WTC11 (cell line): ENCODE measurements at regions not wholly inside any gene's neighbourhood (a gene's known extent, or its start where the extent isn't known, plus 50 kb on each side); places are given as distances from the start of the nearest gene placed in this dataset.

Source experiments
- ATAC-seq: fragments of 200-7000 bp; cut with Tn5 transposase; 2 replicates; pipeline ENCODE4 v1.10.0; 2021; ENCODE audit warnings: mild to moderate bottlenecking, moderate library complexity
- CTCF ChIA-PET: fragments of 300-600 bp; sonication (Branson Sonifier 250); formaldehyde crosslinking; loops from one replicate; lab custom pipeline; 2021; ENCODE audit warnings: antibody characterized with exemption; lab: Charles Lee
- POLR2A ChIA-PET: fragments of 350-600 bp; sonication (Branson Sonifier 250); formaldehyde crosslinking; loops from one replicate; lab custom pipeline; 2021; ENCODE audit warnings: antibody characterized with exemption; lab: Charles Lee
- DNase-seq: peaks from one replicate; pipeline ENCODE4 v3.0.0; 2021; ENCODE audit warnings: low spot score
- H3K27ac Mint-ChIP-seq: 2 replicates; pipeline ENCODE4 v1.8.0; 2021; ENCODE audit warnings: mixed read lengths
- H3K27me3 Mint-ChIP-seq: 2 replicates; pipeline ENCODE4 v1.8.0; 2021; ENCODE audit warnings: low read depth, mild to moderate bottlenecking, moderate library complexity, mixed read lengths
- H3K36me3 Mint-ChIP-seq: 2 replicates; pipeline ENCODE4 v1.8.0; 2021; ENCODE audit warnings: mixed read lengths
- H3K4me1 Mint-ChIP-seq: 2 replicates; pipeline ENCODE4 v1.8.0; 2022; ENCODE audit warnings: mixed read lengths
- H3K4me3 Mint-ChIP-seq: 2 replicates; pipeline ENCODE4 v1.8.0; 2021; ENCODE audit warnings: mild to moderate bottlenecking, moderate library complexity, mixed read lengths
- H3K9me3 Mint-ChIP-seq: 2 replicates; pipeline ENCODE4 v1.8.0; 2021; ENCODE audit warnings: mixed read lengths
- CREB1 ChIP-seq: sonication (generic); formaldehyde crosslinking; IDR thresholded peaks from 2 replicates; pipeline ENCODE4 v1.8.0; 2023; ENCODE audit warnings: mild to moderate bottlenecking, missing genetic modification reagents
- GRHL2 ChIP-seq: fragments of 250-450 bp; sonication (Bioruptor Pico); IDR thresholded peaks from 2 replicates; pipeline ENCODE4 v1.8.0; 2022; ENCODE audit warnings: mild to moderate bottlenecking, moderate library complexity; ENCODE audit not compliant: insufficient replicate concordance, severe bottlenecking
- HMGA2 ChIP-seq: fragments of 250-450 bp; sonication (Bioruptor Pico); IDR thresholded peaks from 2 replicates; pipeline ENCODE4 v1.4.0; 2021; ENCODE audit warnings: mild to moderate bottlenecking, moderate library complexity
- IRF2 ChIP-seq: sonication (generic); formaldehyde crosslinking; IDR thresholded peaks from 2 replicates; pipeline ENCODE4 v1.8.0; 2022; ENCODE audit warnings: low read depth, missing genetic modification reagents, borderline replicate concordance
- JUN ChIP-seq: sonication (generic); formaldehyde crosslinking; IDR thresholded peaks from 2 replicates; pipeline ENCODE4 v1.8.0; 2023; ENCODE audit warnings: mild to moderate bottlenecking, missing genetic modification reagents
- MXD4 ChIP-seq: fragments of 250-450 bp; sonication (Bioruptor Pico); IDR thresholded peaks from 2 replicates; pipeline ENCODE4 v1.8.0; 2021; ENCODE audit warnings: mild to moderate bottlenecking, moderate library complexity, borderline replicate concordance
- NFYB ChIP-seq: sonication (generic); formaldehyde crosslinking; conservative IDR thresholded peaks from 2 replicates; pipeline ENCODE4 v1.8.0; 2022; ENCODE audit warnings: low read depth, missing genetic modification reagents
- NR2C2 ChIP-seq: sonication (generic); formaldehyde crosslinking; IDR thresholded peaks from 2 replicates; pipeline ENCODE4 v1.8.0; 2022; ENCODE audit warnings: mild to moderate bottlenecking, missing genetic modification reagents
- NR3C1 ChIP-seq: sonication (generic); formaldehyde crosslinking; conservative IDR thresholded peaks from 2 replicates; pipeline ENCODE4 v1.8.1; 2023; ENCODE audit warnings: low read depth, mild to moderate bottlenecking, missing genetic modification reagents
- RELA ChIP-seq: sonication (generic); formaldehyde crosslinking; IDR thresholded peaks from 2 replicates; pipeline ENCODE4 v1.8.1; 2022; ENCODE audit warnings: missing genetic modification reagents, mild to moderate bottlenecking, borderline replicate concordance
- SOX15 ChIP-seq: fragments of 250-450 bp; sonication (Bioruptor Pico); IDR thresholded peaks from 2 replicates; pipeline ENCODE4 v1.9.0; 2021; ENCODE audit warnings: mild to moderate bottlenecking
- ZNF121 ChIP-seq: sonication (generic); formaldehyde crosslinking; IDR thresholded peaks from 2 replicates; pipeline ENCODE4 v1.8.0; 2023; ENCODE audit warnings: missing genetic modification reagents
- TF ChIP-seq, protein P1 (sequence below): sonication (generic); formaldehyde crosslinking; IDR thresholded peaks from 2 replicates; pipeline ENCODE4 v1.8.0; 2022; ENCODE audit warnings: missing genetic modification reagents
- TF ChIP-seq, protein P2 (sequence below): sonication (generic); formaldehyde crosslinking; IDR thresholded peaks from 2 replicates; pipeline ENCODE4 v1.8.1; 2022; ENCODE audit warnings: low read depth, mild to moderate bottlenecking, moderate library complexity, missing genetic modification reagents, borderline replicate concordance
- TF ChIP-seq, protein P3 (sequence below): sonication (generic); formaldehyde crosslinking; IDR thresholded peaks from 2 replicates; pipeline ENCODE4 v1.8.1; 2023; ENCODE audit warnings: mild to moderate bottlenecking, missing genetic modification reagents
- TF ChIP-seq, protein P4 (sequence below): fragments of 250-450 bp; sonication (Bioruptor Pico); IDR thresholded peaks from 2 replicates; pipeline ENCODE4 v1.9.0; 2021; ENCODE audit warnings: mild to moderate bottlenecking
- TF ChIP-seq, protein P5 (sequence below): fragments of 200-600 bp; IDR thresholded peaks from 2 replicates; pipeline ENCODE4 v1.8.0; 2022; ENCODE audit warnings: antibody characterized with exemption
- TF ChIP-seq, protein P6 (sequence below): sonication (generic); formaldehyde crosslinking; IDR thresholded peaks from 2 replicates; pipeline ENCODE4 v1.8.1; 2022; ENCODE audit warnings: mild to moderate bottlenecking, moderate library complexity, missing genetic modification reagents
- TF ChIP-seq, protein P7 (sequence below): sonication (generic); formaldehyde crosslinking; IDR thresholded peaks from 2 replicates; pipeline ENCODE4 v1.8.0; 2023; ENCODE audit warnings: missing genetic modification reagents, mild to moderate bottlenecking, borderline replicate concordance
- TF ChIP-seq, protein P8 (sequence below): fragments of 250-450 bp; sonication (Bioruptor Pico); IDR thresholded peaks from 2 replicates; pipeline ENCODE4 v1.9.0; 2021; ENCODE audit warnings: mild to moderate bottlenecking, borderline replicate concordance

DNA sequence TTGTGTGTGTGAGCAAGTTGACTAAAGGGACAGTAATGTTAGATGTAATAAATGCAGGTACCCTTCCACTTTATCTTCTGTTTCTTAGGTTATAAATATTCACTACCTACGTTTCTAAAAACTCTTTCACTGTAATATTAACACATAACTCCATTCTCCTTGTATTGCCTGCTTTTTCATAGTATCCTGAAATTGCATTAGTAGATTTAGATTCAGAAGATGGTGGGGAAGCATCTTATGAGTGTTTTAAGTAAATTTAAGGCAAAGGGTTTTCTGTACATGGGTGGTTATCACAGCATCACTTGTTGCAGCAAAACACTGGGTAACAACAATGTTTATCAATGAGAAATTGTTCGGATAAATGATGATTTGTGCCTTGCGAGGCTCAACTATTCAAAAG, 115.2 kb upstream of the VPREB1 start:
- CTCF ChIA-PET = no interaction called here
- no peak for TF ChIP-seq NR2C2 (CRISPR knock-in tag)
- no peak for TF ChIP-seq NFYB (CRISPR knock-in tag)
- no peak for TF ChIP-seq CREB1 (CRISPR knock-in tag)
- no peak for TF ChIP-seq ZNF121
- TF ChIP-seq, protein P1, sequence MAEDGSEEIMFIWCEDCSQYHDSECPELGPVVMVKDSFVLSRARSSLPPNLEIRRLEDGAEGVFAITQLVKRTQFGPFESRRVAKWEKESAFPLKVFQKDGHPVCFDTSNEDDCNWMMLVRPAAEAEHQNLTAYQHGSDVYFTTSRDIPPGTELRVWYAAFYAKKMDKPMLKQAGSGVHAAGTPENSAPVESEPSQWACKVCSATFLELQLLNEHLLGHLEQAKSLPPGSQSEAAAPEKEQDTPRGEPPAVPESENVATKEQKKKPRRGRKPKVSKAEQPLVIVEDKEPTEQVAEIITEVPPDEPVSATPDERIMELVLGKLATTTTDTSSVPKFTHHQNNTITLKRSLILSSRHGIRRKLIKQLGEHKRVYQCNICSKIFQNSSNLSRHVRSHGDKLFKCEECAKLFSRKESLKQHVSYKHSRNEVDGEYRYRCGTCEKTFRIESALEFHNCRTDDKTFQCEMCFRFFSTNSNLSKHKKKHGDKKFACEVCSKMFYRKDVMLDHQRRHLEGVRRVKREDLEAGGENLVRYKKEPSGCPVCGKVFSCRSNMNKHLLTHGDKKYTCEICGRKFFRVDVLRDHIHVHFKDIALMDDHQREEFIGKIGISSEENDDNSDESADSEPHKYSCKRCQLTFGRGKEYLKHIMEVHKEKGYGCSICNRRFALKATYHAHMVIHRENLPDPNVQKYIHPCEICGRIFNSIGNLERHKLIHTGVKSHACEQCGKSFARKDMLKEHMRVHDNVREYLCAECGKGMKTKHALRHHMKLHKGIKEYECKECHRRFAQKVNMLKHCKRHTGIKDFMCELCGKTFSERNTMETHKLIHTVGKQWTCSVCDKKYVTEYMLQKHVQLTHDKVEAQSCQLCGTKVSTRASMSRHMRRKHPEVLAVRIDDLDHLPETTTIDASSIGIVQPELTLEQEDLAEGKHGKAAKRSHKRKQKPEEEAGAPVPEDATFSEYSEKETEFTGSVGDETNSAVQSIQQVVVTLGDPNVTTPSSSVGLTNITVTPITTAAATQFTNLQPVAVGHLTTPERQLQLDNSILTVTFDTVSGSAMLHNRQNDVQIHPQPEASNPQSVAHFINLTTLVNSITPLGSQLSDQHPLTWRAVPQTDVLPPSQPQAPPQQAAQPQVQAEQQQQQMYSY (CRISPR knock-in tag) = no peak
- no peak for TF ChIP-seq SOX15 (CRISPR knock-in tag)
- TF ChIP-seq RELA (CRISPR knock-in tag) = no peak
- no peak for TF ChIP-seq JUN (CRISPR knock-in tag)
- TF ChIP-seq, protein P2, sequence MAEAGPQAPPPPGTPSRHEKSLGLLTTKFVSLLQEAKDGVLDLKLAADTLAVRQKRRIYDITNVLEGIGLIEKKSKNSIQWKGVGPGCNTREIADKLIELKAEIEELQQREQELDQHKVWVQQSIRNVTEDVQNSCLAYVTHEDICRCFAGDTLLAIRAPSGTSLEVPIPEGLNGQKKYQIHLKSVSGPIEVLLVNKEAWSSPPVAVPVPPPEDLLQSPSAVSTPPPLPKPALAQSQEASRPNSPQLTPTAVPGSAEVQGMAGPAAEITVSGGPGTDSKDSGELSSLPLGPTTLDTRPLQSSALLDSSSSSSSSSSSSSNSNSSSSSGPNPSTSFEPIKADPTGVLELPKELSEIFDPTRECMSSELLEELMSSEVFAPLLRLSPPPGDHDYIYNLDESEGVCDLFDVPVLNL (CRISPR knock-in tag) = no peak
- TF ChIP-seq, protein P3, sequence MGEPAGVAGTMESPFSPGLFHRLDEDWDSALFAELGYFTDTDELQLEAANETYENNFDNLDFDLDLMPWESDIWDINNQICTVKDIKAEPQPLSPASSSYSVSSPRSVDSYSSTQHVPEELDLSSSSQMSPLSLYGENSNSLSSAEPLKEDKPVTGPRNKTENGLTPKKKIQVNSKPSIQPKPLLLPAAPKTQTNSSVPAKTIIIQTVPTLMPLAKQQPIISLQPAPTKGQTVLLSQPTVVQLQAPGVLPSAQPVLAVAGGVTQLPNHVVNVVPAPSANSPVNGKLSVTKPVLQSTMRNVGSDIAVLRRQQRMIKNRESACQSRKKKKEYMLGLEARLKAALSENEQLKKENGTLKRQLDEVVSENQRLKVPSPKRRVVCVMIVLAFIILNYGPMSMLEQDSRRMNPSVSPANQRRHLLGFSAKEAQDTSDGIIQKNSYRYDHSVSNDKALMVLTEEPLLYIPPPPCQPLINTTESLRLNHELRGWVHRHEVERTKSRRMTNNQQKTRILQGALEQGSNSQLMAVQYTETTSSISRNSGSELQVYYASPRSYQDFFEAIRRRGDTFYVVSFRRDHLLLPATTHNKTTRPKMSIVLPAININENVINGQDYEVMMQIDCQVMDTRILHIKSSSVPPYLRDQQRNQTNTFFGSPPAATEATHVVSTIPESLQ (CRISPR knock-in tag) = no peak
- TF ChIP-seq, protein P4, sequence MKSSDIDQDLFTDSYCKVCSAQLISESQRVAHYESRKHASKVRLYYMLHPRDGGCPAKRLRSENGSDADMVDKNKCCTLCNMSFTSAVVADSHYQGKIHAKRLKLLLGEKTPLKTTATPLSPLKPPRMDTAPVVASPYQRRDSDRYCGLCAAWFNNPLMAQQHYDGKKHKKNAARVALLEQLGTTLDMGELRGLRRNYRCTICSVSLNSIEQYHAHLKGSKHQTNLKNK (CRISPR knock-in tag) = no peak
- TF ChIP-seq, protein P5, sequence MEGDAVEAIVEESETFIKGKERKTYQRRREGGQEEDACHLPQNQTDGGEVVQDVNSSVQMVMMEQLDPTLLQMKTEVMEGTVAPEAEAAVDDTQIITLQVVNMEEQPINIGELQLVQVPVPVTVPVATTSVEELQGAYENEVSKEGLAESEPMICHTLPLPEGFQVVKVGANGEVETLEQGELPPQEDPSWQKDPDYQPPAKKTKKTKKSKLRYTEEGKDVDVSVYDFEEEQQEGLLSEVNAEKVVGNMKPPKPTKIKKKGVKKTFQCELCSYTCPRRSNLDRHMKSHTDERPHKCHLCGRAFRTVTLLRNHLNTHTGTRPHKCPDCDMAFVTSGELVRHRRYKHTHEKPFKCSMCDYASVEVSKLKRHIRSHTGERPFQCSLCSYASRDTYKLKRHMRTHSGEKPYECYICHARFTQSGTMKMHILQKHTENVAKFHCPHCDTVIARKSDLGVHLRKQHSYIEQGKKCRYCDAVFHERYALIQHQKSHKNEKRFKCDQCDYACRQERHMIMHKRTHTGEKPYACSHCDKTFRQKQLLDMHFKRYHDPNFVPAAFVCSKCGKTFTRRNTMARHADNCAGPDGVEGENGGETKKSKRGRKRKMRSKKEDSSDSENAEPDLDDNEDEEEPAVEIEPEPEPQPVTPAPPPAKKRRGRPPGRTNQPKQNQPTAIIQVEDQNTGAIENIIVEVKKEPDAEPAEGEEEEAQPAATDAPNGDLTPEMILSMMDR = no peak
- no peak for TF ChIP-seq HMGA2 (CRISPR knock-in tag)
- TF ChIP-seq, protein P6, sequence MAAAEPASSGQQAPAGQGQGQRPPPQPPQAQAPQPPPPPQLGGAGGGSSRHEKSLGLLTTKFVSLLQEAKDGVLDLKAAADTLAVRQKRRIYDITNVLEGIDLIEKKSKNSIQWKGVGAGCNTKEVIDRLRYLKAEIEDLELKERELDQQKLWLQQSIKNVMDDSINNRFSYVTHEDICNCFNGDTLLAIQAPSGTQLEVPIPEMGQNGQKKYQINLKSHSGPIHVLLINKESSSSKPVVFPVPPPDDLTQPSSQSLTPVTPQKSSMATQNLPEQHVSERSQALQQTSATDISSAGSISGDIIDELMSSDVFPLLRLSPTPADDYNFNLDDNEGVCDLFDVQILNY = no peak
- TF ChIP-seq, protein P7, sequence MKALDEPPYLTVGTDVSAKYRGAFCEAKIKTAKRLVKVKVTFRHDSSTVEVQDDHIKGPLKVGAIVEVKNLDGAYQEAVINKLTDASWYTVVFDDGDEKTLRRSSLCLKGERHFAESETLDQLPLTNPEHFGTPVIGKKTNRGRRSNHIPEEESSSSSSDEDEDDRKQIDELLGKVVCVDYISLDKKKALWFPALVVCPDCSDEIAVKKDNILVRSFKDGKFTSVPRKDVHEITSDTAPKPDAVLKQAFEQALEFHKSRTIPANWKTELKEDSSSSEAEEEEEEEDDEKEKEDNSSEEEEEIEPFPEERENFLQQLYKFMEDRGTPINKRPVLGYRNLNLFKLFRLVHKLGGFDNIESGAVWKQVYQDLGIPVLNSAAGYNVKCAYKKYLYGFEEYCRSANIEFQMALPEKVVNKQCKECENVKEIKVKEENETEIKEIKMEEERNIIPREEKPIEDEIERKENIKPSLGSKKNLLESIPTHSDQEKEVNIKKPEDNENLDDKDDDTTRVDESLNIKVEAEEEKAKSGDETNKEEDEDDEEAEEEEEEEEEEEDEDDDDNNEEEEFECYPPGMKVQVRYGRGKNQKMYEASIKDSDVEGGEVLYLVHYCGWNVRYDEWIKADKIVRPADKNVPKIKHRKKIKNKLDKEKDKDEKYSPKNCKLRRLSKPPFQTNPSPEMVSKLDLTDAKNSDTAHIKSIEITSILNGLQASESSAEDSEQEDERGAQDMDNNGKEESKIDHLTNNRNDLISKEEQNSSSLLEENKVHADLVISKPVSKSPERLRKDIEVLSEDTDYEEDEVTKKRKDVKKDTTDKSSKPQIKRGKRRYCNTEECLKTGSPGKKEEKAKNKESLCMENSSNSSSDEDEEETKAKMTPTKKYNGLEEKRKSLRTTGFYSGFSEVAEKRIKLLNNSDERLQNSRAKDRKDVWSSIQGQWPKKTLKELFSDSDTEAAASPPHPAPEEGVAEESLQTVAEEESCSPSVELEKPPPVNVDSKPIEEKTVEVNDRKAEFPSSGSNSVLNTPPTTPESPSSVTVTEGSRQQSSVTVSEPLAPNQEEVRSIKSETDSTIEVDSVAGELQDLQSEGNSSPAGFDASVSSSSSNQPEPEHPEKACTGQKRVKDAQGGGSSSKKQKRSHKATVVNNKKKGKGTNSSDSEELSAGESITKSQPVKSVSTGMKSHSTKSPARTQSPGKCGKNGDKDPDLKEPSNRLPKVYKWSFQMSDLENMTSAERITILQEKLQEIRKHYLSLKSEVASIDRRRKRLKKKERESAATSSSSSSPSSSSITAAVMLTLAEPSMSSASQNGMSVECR (CRISPR knock-in tag) = no peak
- TF ChIP-seq GRHL2 = no peak
- TF ChIP-seq MXD4 (CRISPR knock-in tag) = no peak
- no peak for TF ChIP-seq IRF2
- TF ChIP-seq NR3C1 = no peak
- TF ChIP-seq, protein P8, sequence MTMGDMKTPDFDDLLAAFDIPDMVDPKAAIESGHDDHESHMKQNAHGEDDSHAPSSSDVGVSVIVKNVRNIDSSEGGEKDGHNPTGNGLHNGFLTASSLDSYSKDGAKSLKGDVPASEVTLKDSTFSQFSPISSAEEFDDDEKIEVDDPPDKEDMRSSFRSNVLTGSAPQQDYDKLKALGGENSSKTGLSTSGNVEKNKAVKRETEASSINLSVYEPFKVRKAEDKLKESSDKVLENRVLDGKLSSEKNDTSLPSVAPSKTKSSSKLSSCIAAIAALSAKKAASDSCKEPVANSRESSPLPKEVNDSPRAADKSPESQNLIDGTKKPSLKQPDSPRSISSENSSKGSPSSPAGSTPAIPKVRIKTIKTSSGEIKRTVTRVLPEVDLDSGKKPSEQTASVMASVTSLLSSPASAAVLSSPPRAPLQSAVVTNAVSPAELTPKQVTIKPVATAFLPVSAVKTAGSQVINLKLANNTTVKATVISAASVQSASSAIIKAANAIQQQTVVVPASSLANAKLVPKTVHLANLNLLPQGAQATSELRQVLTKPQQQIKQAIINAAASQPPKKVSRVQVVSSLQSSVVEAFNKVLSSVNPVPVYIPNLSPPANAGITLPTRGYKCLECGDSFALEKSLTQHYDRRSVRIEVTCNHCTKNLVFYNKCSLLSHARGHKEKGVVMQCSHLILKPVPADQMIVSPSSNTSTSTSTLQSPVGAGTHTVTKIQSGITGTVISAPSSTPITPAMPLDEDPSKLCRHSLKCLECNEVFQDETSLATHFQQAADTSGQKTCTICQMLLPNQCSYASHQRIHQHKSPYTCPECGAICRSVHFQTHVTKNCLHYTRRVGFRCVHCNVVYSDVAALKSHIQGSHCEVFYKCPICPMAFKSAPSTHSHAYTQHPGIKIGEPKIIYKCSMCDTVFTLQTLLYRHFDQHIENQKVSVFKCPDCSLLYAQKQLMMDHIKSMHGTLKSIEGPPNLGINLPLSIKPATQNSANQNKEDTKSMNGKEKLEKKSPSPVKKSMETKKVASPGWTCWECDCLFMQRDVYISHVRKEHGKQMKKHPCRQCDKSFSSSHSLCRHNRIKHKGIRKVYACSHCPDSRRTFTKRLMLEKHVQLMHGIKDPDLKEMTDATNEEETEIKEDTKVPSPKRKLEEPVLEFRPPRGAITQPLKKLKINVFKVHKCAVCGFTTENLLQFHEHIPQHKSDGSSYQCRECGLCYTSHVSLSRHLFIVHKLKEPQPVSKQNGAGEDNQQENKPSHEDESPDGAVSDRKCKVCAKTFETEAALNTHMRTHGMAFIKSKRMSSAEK (CRISPR knock-in tag) = no peak
- TF ChIP-seq, all 79 proteins: peak for 0
- peaks cover 8% of the 10 kb centered on the region for H3K9me3 Mint-ChIP-seq

More for the DNA sequence above, 115.2 kb upstream of the VPREB1 start:
- H3K4me1 Mint-ChIP-seq = peaks cover 26% of the 10 kb centered on the region
- ATAC-seq (no peak), DNase-seq (no peak)
- peaks cover 4% of the 10 kb centered on the region for H3K36me3 Mint-ChIP-seq
- no peak overlapping the region for H3K27ac Mint-ChIP-seq
- no peak overlapping the region for H3K4me3 Mint-ChIP-seq
- H3K27me3 Mint-ChIP-seq = peaks cover 96% of the 10 kb centered on the region
- POLR2A ChIA-PET = no interaction called here
